Caki2 (cell line): ENCODE measurements at regions not wholly inside any gene's neighbourhood (a gene's known extent, or its start where the extent isn't known, plus 50 kb on each side); places are given as distances from the start of the nearest gene placed in this dataset.

ENCODE experiments used
- DNase-seq: peaks from one replicate; pipeline ENCODE4 v3.0.0-alpha.2; 2015; ENCODE audit warnings: low read depth
- in situ Hi-C: cut with HindIII; loops from 2 replicates; pipeline ENCODE4 v1.10.0; 2016; ENCODE audit warnings: low sequenced_read_pairs, low pct_unique_long_range_greater_than_20kb, mixed read lengths

- in situ Hi-C loops = no loop called here
- no peak for DNase-seq
Measured at GRCh38 chr4:147318586-147318985, 162.3 kb upstream of the EDNRA start.

GRCh38 chr4:147325571-147325981 is 155.3 kb upstream of the EDNRA start:
- in situ Hi-C loops = no loop called here
- DNase-seq = no peak

DNA sequence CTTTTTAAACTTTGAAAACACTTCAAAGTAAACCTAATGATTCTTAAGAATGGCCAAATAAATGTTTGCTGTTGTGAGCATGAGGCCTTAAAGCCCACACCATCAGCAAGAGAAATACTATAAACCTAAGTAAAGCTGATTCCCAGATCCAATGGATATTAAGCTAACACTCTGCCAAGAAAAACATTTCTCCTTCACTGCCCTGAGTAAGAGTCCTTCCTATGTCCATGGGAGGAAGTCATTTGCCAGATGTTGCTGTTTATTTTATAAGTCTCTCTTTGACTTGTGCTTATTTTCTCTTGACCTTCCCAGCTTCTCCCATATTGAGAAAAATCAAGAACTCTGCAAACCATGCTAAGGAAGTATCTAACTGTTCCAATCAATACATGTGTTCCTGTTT is 154.3 kb upstream of the EDNRA start:
- no peak for DNase-seq
- in situ Hi-C loops = no loop called here

- in situ Hi-C loops = no loop called here
- no peak for DNase-seq
Measured at GRCh38 chr4:147327322-147327721, 153.6 kb upstream of the EDNRA start.

DNA sequence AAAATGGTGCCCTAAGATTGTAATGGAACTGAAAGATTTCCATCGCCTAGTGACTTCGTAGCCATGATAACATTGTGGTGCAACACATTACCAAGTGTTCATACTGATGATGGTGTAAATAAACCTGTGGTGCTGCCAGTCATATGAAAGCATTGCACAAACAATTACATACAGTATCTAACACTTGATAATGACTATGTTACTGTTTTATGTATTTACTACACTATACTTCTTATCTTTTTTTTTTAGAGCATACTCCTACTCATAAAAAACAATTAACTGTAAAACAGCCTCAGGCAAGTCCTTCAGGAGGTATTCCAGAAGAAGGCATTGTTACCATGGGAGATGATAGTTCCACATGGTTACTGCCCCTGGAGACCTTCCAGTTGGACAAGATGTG is 152.7 kb upstream of the EDNRA start:
- in situ Hi-C loops = no loop called here
- DNase-seq = no peak

DNA sequence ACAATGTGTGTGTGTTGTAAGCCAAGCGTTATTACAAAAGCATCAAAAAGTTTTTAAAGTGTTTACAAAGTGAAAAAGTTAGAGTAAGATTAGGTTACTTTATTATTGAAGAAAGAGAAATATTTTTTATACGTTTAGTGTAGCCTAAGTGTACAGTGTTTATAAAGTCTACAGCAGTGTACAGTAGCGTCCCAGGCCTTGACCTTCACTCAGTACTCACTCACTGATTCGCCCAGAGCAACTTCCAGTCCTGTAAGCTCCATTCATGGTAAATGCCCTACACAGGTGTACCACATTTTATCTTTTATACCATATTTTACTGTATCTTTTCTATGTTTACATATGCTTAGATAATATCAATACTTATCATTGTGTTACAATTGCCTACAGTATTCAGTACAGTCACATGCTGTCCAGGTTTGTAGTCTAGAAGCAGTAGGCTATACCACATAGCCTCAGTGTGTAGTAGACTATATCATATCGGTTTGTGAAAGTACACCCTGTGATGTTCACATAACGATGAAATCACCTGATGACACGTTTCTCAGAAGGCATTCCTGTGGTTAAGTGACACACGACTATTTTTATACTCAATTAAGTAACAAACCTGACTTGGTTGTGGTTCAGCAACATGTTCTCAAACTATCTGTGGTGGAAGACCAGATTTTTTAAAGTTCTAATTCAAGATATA is 152.0 kb upstream of the EDNRA start:
- in situ Hi-C loops = no loop called here
- no peak for DNase-seq

GRCh38 chr4:147332091-147332490 is 148.8 kb upstream of the EDNRA start:
- DNase-seq = no peak
- in situ Hi-C loops = no loop called here

DNA sequence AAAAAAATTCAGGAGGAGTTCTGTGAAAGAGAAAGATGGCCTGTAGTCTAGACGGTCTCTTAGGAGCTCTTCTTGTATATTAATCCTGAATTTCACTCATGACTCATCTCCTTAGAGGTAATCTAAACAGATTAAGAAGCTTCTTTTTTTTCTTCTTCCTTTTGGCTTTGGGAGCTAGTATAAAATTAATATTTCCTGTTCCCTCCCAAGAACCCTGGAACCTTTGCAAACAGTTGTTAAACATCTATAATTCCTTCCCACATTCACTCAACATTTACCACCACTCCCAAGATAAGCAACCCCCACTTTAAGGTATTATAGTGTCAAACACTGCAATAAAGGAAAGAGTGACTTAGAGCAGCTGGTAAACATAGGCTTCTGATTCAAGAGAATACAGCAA is 146.4 kb upstream of the EDNRA start:
- no peak for DNase-seq
- in situ Hi-C loops = no loop called here

- no peak for DNase-seq
- in situ Hi-C loops = no loop called here
Measured at GRCh38 chr4:147335183-147335582, 145.7 kb upstream of the EDNRA start.

DNA sequence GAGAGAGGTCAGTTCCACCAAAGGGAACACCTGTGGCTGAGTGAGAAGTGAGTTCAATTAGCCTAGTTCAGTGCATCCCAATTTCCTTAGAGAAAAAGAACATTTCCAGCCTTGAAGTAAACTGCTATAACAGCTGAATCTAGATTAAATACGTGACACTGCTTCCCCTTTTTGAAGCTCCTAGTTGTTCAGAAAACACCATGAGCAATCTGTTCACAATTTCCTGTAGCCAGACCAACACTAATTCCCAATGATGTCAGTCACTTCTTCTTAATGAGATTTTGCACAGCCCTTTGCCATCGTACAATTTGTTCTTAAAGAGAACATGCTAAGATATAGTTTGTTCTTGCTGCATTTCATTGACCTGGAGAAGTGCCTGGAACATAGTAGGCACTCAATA is 144.6 kb upstream of the EDNRA start:
- DNase-seq = no peak
- in situ Hi-C loops = no loop called here

GRCh38 chr4:147339100-147339499 is 141.8 kb upstream of the EDNRA start:
- DNase-seq = no peak
- in situ Hi-C loops = no loop called here

DNA sequence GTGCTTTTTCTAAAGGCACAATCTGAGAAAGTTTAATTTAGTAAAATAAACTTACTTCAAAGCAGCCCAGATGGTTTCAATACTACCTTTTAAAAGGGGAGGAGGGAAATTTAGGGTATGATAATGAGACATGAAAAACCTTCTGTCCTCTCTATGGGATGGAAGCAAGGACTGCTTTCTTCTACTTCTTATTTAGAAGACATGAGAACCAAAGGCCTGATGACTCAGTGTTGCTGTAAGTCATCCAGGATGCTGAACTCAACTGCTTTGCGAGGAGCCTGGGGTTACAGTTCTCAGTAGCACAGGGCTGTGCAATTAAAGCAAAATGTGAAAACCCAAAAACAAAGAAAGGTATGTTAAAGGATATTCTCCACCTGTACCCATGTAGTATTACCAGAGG is 140.8 kb upstream of the EDNRA start:
- in situ Hi-C loops = no loop called here
- DNase-seq = no peak

DNA sequence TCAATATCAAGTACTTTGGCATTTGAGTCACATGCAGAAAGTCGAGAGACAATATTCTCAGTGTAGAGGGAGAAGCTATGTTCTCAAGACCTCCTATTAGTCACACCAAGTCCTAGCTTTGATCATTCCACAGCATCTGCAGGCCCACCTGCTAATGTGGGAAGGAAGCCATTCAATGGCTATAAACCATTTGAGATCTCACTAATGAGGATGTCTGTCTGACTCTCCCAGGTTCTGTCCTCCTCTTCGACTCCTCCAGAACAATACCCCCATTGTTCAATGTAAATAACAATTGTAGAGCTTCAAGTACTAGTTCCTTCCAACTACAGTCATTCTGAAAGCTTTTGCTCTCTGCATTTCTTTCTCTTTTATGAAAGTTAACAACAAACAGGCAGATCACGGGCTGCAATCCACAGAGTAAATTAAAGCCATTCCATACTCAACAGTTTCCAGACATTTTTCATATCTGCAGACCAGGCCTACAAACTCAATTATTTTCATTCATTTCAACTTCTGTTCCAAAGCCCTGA is 140.2 kb upstream of the EDNRA start:
- DNase-seq = no peak
- in situ Hi-C loops = no loop called here

DNA sequence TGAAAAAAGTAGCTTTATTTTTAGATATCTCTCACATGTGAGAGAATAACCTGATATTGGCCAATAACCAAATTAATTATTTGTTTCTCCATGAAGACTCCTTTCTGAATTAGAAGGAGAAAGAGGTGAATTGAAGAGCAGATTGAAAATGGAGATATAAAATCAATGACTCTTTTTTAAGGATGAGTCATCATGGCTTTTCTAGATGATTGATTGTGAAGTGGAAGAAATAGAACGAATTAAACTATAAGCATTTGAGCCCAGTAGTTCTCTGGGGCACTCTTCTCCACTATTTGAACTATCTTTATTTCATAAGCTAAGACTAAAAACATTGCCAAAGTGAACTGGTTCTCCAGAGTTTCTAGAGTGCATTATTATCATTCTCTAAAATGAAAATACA is 137.2 kb upstream of the EDNRA start:
- no peak for DNase-seq
- in situ Hi-C loops = no loop called here

- DNase-seq = no peak
- in situ Hi-C loops = no loop called here
Measured at GRCh38 chr4:147345662-147346061, 135.2 kb upstream of the EDNRA start.

DNA sequence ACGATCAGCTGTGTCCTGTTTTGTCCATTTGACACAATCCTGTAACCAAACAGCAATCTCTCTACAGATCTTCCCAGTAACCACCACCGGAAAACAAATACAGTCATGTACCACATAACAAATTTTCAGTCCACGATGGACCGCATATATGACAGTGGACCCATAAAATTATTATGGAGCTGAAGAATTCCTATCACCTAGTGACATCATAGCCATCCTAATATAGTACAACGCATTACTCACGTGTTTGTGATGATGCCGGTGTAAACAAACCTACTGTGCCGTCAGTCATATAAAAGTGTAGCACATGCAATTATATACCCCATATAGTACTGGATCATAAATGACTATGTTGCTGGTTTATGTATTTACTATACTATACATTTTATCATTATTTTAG is 133.7 kb upstream of the EDNRA start:
- in situ Hi-C loops = no loop called here
- no peak for DNase-seq

DNA sequence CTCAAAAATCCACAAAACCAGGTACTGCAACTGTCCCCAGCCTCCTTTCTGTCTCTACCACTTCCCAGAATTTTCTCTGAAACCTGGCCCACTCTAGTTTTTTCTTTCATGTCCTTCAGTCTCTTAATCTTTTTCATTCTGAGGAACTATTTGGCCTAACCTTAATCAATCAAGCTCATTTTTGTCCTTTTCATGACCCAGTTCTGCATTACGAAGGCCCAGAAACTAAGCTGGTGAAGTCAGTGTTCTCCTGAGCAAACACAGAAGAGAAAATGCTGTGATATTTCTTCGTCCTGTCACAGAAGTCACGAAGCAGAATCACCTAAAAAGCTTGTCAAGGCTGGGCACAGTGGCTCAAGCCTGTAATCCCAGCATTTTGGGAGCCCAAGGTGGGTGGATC is 131.7 kb upstream of the EDNRA start:
- no peak for DNase-seq
- in situ Hi-C loops = no loop called here

- DNase-seq = no peak
- in situ Hi-C loops = no loop called here
Measured at GRCh38 chr4:147351083-147351787, 129.7 kb upstream of the EDNRA start.

- DNase-seq = no peak
- in situ Hi-C loops = no loop called here
Measured at GRCh38 chr4:147354237-147354636, 126.7 kb upstream of the EDNRA start.
